ENCODE measurements at regions not wholly inside any gene's neighbourhood (a gene's known extent, or its start where the extent isn't known, plus 50 kb on each side); places are given as distances from the start of the nearest gene placed in this dataset.

DNA sequence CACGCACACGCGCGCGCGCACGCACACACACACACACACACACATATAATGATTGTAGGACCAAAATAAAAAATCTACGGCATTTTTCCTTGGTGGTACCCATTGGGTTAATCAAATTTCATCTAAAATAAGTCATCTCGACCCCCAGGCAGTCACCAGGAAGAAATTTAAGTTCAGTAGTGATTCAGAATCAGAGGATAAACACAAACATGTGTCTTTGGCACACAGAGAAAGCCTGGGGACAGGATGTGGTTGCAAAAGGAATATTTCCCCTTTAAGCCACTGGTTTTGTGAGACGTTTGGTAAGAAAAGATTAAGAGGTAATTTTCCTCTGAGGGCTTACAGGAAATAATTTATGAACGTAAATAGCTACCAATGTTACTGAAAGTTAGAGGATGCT lies 171.6 kb upstream of the PIEZO2 start:
- TF ChIP-seq SPI1 (IDR thresholded peaks at IDR 0.05; ENCODE audit: low read depth, low read length) (no peak), POLR2A (IDR thresholded peaks at IDR 0.05; ENCODE audit: low read depth, low read length) (no peak), POU2F2 (IDR thresholded peaks at IDR 0.05; ENCODE audit: low read depth, low read length) (no peak), POLR2AphosphoS5 (IDR thresholded peaks at IDR 0.05; ENCODE audit: low read depth, low read length) (no peak), PAX5 (IDR thresholded peaks at IDR 0.05; ENCODE audit: insufficient read depth, low read length, severe bottlenecking) (no peak), TAF1 (IDR thresholded peaks at IDR 0.05; ENCODE audit: low read depth, low read length) (no peak)
- no peak for DNase-seq (ENCODE audit: insufficient read length, low spot score)
- FAIRE-seq, result peak; percentile 47

DNA sequence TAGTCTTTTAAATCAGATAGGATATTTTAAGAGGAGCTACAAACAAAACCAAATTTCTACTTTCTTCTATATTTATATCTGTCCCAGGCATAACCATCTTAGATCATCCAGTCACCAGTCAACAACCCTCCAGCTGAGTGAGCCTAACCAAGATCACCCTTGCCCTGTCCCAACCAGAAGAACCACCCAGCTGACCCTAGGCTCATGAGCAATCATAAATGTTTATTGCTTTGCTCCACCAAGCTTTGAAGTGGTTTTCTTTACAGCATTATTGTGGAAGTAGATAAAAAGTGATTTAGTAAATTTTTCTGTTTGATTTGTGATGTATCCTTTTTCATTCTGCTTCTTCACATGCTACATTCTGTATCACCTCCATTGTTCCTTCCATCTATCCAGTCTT lies 167.2 kb upstream of the PIEZO2 start:
- TF ChIP-seq PAX5 (IDR thresholded peaks at IDR 0.05; ENCODE audit: insufficient read depth, low read length, severe bottlenecking), result no peak
- no peak for TF ChIP-seq POLR2AphosphoS5 (IDR thresholded peaks at IDR 0.05; ENCODE audit: low read depth, low read length)
- no peak for TF ChIP-seq POU2F2 (IDR thresholded peaks at IDR 0.05; ENCODE audit: low read depth, low read length)
- TF ChIP-seq SPI1 (IDR thresholded peaks at IDR 0.05; ENCODE audit: low read depth, low read length), result no peak
- no peak for TF ChIP-seq POLR2A (IDR thresholded peaks at IDR 0.05; ENCODE audit: low read depth, low read length)
- TF ChIP-seq TAF1 (IDR thresholded peaks at IDR 0.05; ENCODE audit: low read depth, low read length), result no peak
- FAIRE-seq (no peak), DNase-seq (ENCODE audit: insufficient read length, low spot score) (no peak)

GRCh38 chr18:11310476-11311086 lies 161.2 kb upstream of the PIEZO2 start:
- no peak for TF ChIP-seq POLR2A (IDR thresholded peaks at IDR 0.05; ENCODE audit: low read depth, low read length)
- TF ChIP-seq POLR2AphosphoS5 (IDR thresholded peaks at IDR 0.05; ENCODE audit: low read depth, low read length), result no peak
- TF ChIP-seq PAX5 (IDR thresholded peaks at IDR 0.05; ENCODE audit: insufficient read depth, low read length, severe bottlenecking), result no peak
- TF ChIP-seq POU2F2 (IDR thresholded peaks at IDR 0.05; ENCODE audit: low read depth, low read length), result no peak
- no peak for TF ChIP-seq TAF1 (IDR thresholded peaks at IDR 0.05; ENCODE audit: low read depth, low read length)
- no peak for TF ChIP-seq SPI1 (IDR thresholded peaks at IDR 0.05; ENCODE audit: low read depth, low read length)
- FAIRE-seq (peak; percentile 78), DNase-seq (ENCODE audit: insufficient read length, low spot score) (peak; percentile 20)

DNA sequence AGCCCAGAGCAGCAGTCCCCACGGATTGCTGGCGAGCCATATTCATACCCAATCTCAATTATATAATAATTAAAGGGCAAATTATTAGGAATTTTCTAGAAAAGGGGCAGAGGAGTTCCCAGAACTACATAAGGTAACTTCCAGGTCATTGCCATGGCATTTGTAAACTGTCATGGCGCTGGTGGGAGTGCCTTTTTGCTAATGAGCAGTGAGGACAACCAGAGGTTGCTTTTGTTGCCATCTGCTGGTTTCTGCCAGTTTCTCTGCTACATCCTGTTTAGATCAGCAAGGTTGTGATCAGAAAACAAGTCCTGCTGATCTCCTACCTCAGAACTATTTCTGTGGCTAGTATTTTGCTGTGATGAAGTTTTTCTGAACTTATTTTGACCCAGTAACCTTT lies 159.8 kb upstream of the PIEZO2 start:
- DNase-seq (ENCODE audit: insufficient read length, low spot score) (no peak), FAIRE-seq (peak; percentile 78)
- TF ChIP-seq POLR2A (IDR thresholded peaks at IDR 0.05; ENCODE audit: low read depth, low read length) (no peak), SPI1 (IDR thresholded peaks at IDR 0.05; ENCODE audit: low read depth, low read length) (no peak), TAF1 (IDR thresholded peaks at IDR 0.05; ENCODE audit: low read depth, low read length) (no peak), PAX5 (IDR thresholded peaks at IDR 0.05; ENCODE audit: insufficient read depth, low read length, severe bottlenecking) (no peak)

GRCh38 chr18:11308499-11308898 lies 159.1 kb upstream of the PIEZO2 start:
- FAIRE-seq (peak; percentile 82), DNase-seq (ENCODE audit: insufficient read length, low spot score) (no peak)
- TF ChIP-seq PAX5 (IDR thresholded peaks at IDR 0.05; ENCODE audit: insufficient read depth, low read length, severe bottlenecking), result no peak
- TF ChIP-seq POLR2A (IDR thresholded peaks at IDR 0.05; ENCODE audit: low read depth, low read length), result no peak
- no peak for TF ChIP-seq TAF1 (IDR thresholded peaks at IDR 0.05; ENCODE audit: low read depth, low read length)
- no peak for TF ChIP-seq POU2F2 (IDR thresholded peaks at IDR 0.05; ENCODE audit: low read depth, low read length)
- no peak for TF ChIP-seq POLR2AphosphoS5 (IDR thresholded peaks at IDR 0.05; ENCODE audit: low read depth, low read length)

DNA sequence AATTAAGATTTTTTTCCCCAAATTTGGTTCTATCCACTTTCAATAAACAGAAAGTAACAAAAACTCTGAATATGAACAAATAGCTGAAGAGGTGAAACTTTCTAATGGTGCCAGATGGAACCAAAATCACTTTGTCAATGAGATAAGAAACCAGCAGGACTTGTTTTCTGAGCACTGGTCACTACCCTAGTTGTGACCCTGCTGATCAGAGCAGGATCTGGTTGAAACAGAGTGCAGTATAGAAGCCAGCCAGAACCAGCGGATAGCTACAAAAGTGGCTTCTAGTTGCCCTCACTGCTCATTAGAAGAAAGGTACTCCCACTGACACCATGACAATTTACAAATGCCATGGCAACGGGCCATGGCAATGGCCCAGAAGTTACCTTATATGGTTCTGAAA lies 158.3 kb upstream of the PIEZO2 start:
- DNase-seq (ENCODE audit: insufficient read length, low spot score) (no peak), FAIRE-seq (no peak)
- TF ChIP-seq SPI1 (IDR thresholded peaks at IDR 0.05; ENCODE audit: low read depth, low read length) (no peak), PAX5 (IDR thresholded peaks at IDR 0.05; ENCODE audit: insufficient read depth, low read length, severe bottlenecking) (no peak), POU2F2 (IDR thresholded peaks at IDR 0.05; ENCODE audit: low read depth, low read length) (no peak), TAF1 (IDR thresholded peaks at IDR 0.05; ENCODE audit: low read depth, low read length) (no peak)

DNA sequence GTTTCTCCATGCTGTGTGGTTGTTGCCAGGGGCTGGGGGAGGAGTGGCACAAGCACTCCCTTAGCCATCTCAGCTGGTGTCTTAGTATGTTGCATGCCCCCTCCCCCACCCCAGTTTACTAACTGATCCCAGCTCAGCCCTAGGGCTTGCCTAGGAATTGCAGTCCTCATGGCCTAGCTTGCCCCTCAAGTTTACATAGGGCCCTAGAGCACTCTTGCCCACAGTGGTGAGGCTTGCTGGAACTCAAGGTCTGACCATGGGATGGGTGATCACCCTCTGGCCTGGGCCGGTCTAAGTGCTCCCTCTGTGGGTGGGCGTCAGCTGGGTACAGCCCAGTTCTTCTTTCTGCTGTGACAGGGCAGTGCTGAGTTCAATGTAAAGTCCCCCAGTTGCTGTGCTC lies 156.1 kb upstream of the PIEZO2 start:
- FAIRE-seq (no peak), DNase-seq (ENCODE audit: insufficient read length, low spot score) (no peak)
- TF ChIP-seq POU2F2 (IDR thresholded peaks at IDR 0.05; ENCODE audit: low read depth, low read length), result no peak
- TF ChIP-seq TAF1 (IDR thresholded peaks at IDR 0.05; ENCODE audit: low read depth, low read length), result no peak
- no peak for TF ChIP-seq PAX5 (IDR thresholded peaks at IDR 0.05; ENCODE audit: insufficient read depth, low read length, severe bottlenecking)
- no peak for TF ChIP-seq SPI1 (IDR thresholded peaks at IDR 0.05; ENCODE audit: low read depth, low read length)

DNA sequence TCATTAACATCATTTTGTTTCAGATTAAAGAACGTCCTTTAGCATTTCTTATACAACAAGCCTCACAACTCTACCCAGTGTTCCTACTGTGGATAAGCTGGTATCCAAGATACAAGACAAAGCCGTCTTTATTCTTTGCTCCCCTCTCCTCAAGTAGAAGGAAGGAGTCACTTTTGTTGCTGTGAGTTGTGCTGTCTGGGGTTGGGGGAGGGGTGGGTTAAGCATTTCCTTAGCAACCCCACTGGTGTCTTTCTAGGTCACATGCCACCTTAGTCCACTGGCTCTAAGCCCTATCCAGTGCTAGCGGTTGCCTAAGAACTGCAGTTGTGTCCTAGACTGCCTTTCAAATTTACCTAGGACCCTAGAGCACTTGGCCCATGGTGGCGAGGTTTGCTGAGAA lies 155.6 kb upstream of the PIEZO2 start:
- FAIRE-seq, result peak; percentile 23
- no peak for DNase-seq (ENCODE audit: insufficient read length, low spot score)
- no peak for TF ChIP-seq PAX5 (IDR thresholded peaks at IDR 0.05; ENCODE audit: insufficient read depth, low read length, severe bottlenecking)
- TF ChIP-seq POLR2AphosphoS5 (IDR thresholded peaks at IDR 0.05; ENCODE audit: low read depth, low read length), result no peak
- no peak for TF ChIP-seq POU2F2 (IDR thresholded peaks at IDR 0.05; ENCODE audit: low read depth, low read length)
- no peak for TF ChIP-seq POLR2A (IDR thresholded peaks at IDR 0.05; ENCODE audit: low read depth, low read length)
- no peak for TF ChIP-seq SPI1 (IDR thresholded peaks at IDR 0.05; ENCODE audit: low read depth, low read length)
- TF ChIP-seq TAF1 (IDR thresholded peaks at IDR 0.05; ENCODE audit: low read depth, low read length), result no peak

- no peak for FAIRE-seq
- TF ChIP-seq POLR2A (IDR thresholded peaks at IDR 0.05; ENCODE audit: low read depth, low read length), result no peak
- no peak for TF ChIP-seq POU2F2 (IDR thresholded peaks at IDR 0.05; ENCODE audit: low read depth, low read length)
- TF ChIP-seq POLR2AphosphoS5 (IDR thresholded peaks at IDR 0.05; ENCODE audit: low read depth, low read length), result no peak
- no peak for TF ChIP-seq TAF1 (IDR thresholded peaks at IDR 0.05; ENCODE audit: low read depth, low read length)
- no peak for TF ChIP-seq SPI1 (IDR thresholded peaks at IDR 0.05; ENCODE audit: low read depth, low read length)
- no peak for TF ChIP-seq PAX5 (IDR thresholded peaks at IDR 0.05; ENCODE audit: insufficient read depth, low read length, severe bottlenecking)
- no peak for DNase-seq (ENCODE audit: insufficient read length, low spot score)
Observed at GRCh38 chr18:11296946-11297345, 147.6 kb upstream of the PIEZO2 start.

DNA sequence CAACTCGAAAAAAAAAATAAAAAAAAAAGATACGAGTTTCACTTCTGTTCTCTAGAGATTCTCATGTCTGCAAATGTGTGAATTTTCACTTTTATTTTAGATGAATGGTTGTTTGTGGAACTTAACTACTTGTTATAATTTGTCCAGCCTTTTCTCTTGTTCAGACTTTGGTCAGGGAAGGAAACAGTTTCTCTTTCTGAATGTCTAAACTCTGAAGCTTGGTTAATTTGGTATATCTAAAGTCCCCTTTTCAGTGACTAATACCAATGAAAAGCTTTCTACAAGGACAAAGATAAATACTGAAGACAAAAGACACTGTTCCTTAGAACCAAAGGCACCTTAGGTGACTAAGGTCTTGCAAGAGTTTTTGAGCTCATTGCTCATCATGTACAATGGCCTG lies 144.4 kb upstream of the PIEZO2 start:
- TF ChIP-seq TAF1 (IDR thresholded peaks at IDR 0.05; ENCODE audit: low read depth, low read length) (no peak), SPI1 (IDR thresholded peaks at IDR 0.05; ENCODE audit: low read depth, low read length) (peak; percentile 33; the same call in 1 of the 2 replicates), POLR2AphosphoS5 (IDR thresholded peaks at IDR 0.05; ENCODE audit: low read depth, low read length) (no peak), POU2F2 (IDR thresholded peaks at IDR 0.05; ENCODE audit: low read depth, low read length) (no peak), PAX5 (IDR thresholded peaks at IDR 0.05; ENCODE audit: insufficient read depth, low read length, severe bottlenecking) (no peak), POLR2A (IDR thresholded peaks at IDR 0.05; ENCODE audit: low read depth, low read length) (no peak)
- DNase-seq (ENCODE audit: insufficient read length, low spot score) (no peak), FAIRE-seq (no peak)

Data from GM12891 (cell line).